ENCODE measurements at regions not wholly inside any gene's neighbourhood (a gene's known extent, or its start where the extent isn't known, plus 50 kb on each side); places are given as distances from the start of the nearest gene placed in this dataset.

DNA sequence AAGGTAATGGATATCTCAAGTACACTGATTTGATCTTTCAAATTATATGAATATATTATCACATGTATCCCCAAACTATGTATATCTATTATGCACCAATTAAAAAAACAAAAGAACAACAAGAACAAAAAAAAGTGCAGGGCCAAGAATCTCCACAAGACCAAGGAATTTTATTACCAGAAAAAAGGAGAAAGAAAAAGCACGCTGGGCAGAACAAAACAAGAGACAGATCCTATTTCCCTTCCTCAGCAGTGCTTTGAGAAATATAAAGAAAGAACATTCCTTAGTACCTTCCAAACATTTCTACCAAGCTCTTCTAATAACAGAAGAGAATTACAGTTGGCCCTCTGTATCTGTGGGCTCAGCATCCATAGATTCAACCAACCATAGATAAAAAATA is 144.7 kb upstream of the CREB1 start:
- no peaks in the 10 kb centered on the region for H3K4me1 ChIP-seq
- no peaks in the 10 kb centered on the region for H3K36me3 ChIP-seq
- no peak overlapping the region for H3K27ac ChIP-seq
- ATAC-seq: no peak
- intact Hi-C loops (cut with DNase I): no loop called here
- no peaks in the 10 kb centered on the region for H3K27me3 ChIP-seq
- no peak for TF ChIP-seq POLR2A (IDR thresholded peaks at IDR 0.05)
- TF ChIP-seq, protein P1, sequence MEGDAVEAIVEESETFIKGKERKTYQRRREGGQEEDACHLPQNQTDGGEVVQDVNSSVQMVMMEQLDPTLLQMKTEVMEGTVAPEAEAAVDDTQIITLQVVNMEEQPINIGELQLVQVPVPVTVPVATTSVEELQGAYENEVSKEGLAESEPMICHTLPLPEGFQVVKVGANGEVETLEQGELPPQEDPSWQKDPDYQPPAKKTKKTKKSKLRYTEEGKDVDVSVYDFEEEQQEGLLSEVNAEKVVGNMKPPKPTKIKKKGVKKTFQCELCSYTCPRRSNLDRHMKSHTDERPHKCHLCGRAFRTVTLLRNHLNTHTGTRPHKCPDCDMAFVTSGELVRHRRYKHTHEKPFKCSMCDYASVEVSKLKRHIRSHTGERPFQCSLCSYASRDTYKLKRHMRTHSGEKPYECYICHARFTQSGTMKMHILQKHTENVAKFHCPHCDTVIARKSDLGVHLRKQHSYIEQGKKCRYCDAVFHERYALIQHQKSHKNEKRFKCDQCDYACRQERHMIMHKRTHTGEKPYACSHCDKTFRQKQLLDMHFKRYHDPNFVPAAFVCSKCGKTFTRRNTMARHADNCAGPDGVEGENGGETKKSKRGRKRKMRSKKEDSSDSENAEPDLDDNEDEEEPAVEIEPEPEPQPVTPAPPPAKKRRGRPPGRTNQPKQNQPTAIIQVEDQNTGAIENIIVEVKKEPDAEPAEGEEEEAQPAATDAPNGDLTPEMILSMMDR (IDR thresholded peaks at IDR 0.05): no peak
- 83 to 94% (median 87%) methylated on average over 1 of the region's 1 CpG for WGBS, 4 donors
- no peak overlapping the region for H3K4me3 ChIP-seq
- DNase-seq: no peak
- H3K9me3 ChIP-seq: peaks cover 0 to 23% (median 3%) of the 10 kb centered on the region in 12 donors

DNA sequence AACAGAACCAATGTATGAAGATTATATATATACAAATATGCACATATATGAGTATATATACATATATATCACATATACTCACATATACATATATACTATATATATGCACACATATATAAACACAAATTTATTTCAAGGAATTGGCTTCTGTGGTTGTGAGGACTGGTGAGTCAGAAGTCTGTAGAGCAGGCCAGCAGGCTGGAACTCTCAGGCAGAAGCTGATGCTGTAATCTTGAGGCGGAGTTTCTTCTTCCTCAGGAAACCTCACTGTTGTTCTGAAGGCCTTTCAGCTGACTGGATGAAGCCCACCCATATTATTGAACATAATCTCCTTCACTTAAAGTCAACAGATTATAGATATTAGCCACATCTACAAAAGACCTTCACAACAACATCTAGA is 143.9 kb upstream of the CREB1 start:
- DNase-seq (no peak), ATAC-seq (no peak)
- Histone ChIP-seq H3K4me3 (no peak overlapping the region), H3K4me1 (no peaks in the 10 kb centered on the region), H3K27ac (no peak overlapping the region), H3K36me3 (no peaks in the 10 kb centered on the region), H3K9me3 (peaks cover 0 to 23% (median 3%) of the 10 kb centered on the region in 12 donors), H3K27me3 (no peaks in the 10 kb centered on the region)
- WGBS, 4 donors: 89 to 95% (median 92%) methylated on average over 1 of the region's 1 CpG
- TF ChIP-seq POLR2A (IDR thresholded peaks at IDR 0.05): no peak
- TF ChIP-seq, protein P1 (IDR thresholded peaks at IDR 0.05): no peak
- intact Hi-C loops (cut with DNase I): no loop called here

DNA sequence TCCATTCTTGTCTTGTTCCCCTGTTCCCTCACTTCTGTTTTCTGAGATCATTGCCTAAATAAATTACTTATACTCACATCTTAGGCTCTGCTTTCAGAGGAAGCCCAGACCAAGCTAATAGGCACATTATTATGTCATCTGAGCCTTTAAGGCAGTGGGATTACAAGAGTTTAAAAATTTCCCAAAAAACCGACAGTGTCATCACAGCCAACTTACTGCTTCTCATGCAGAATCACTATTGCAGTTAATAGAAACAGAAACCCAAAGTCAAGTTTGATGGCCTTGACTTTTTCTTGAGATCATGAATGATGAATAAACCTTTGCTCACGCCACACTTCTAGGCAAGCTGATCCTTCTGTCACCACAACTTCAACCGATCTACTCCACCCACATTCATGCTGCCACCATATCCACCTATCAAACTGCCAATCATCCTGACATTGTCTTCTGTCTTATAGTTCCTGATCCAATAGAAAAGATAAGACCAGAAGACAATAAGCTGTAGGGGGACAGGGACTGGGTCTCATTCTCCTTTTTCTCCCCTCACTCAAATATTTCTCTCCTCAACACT is 142.7 kb upstream of the CREB1 start:
- no peaks in the 10 kb centered on the region for H3K27me3 ChIP-seq
- no peak overlapping the region for H3K27ac ChIP-seq
- no peak overlapping the region for H3K4me3 ChIP-seq
- ATAC-seq (no peak), DNase-seq (no peak)
- TF ChIP-seq POLR2A (IDR thresholded peaks at IDR 0.05): no peak
- TF ChIP-seq, protein P1 (IDR thresholded peaks at IDR 0.05): no peak
- 88 to 93% (median 90%) methylated on average over 3 of the region's 3 CpGs for WGBS, 4 donors
- intact Hi-C loops (cut with DNase I): no loop called here
- peaks cover 0 to 18% (median 3%) of the 10 kb centered on the region in 12 donors for H3K9me3 ChIP-seq
- no peaks in the 10 kb centered on the region for H3K36me3 ChIP-seq
- H3K4me1 ChIP-seq: no peaks in the 10 kb centered on the region

DNA sequence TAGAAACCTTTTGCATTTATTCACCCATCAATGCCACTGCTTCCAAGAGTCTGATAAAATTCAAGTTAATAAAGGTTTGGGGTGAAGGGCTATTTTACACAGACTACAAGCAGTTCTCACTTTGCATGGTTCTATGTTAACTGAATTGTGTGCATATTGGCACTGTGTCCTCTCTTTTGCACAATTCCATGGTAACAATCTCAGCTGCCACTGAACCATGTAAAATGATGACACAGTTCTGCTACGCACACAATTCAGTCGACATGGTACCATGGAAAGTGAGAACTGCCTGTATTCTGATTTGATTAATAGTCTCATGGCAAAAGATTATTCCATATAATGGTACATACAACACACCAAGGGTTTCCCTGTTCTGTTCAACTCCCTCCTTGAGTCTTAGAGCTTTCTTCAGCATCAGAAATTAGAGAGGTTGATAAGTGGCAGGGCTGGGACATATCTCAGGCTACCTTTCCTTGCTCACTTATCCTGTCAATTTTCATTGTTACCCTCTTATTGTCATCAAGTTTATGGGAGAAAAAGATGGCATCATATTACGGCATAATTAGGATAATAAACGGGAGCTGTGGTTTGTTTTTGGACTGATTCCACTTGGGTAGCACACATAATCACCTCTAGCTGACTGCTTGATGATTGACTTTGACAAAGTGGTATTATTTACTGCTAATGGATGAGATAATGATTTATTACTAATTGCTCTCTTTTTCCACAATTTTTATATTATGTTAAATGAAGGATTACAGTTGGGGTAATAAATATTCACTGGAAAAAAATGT is 139.3 kb upstream of the CREB1 start:
- no peaks in the 10 kb centered on the region for H3K27me3 ChIP-seq
- no peak for ATAC-seq
- WGBS, 4 donors: 76 to 87% (median 86%) methylated on average over 4 of the region's 4 CpGs
- H3K36me3 ChIP-seq: no peaks in the 10 kb centered on the region
- peaks cover 0 to 9% (median 0%) of the 10 kb centered on the region in 12 donors for H3K4me1 ChIP-seq
- no peak for DNase-seq
- no peak overlapping the region for H3K27ac ChIP-seq
- intact Hi-C loops (cut with DNase I): no loop called here
- no peak overlapping the region for H3K4me3 ChIP-seq
- peaks cover 0 to 5% (median 0%) of the 10 kb centered on the region in 12 donors for H3K9me3 ChIP-seq
- TF ChIP-seq POLR2A (IDR thresholded peaks at IDR 0.05): no peak
- TF ChIP-seq, protein P1 (IDR thresholded peaks at IDR 0.05): no peak

Measured in heart left ventricle (tissue), 16 donors.